Loucy (cell line): ENCODE measurements at regions not wholly inside any gene's neighbourhood (a gene's known extent, or its start where the extent isn't known, plus 50 kb on each side); places are given as distances from the start of the nearest gene placed in this dataset.

Experiments used
- CTCF ChIP-seq: fragments of 200-600 bp; sonication (generic); conservative IDR thresholded peaks from 2 replicates; pipeline ENCODE4 v1.5.1; 2014; ENCODE audit warnings: mild to moderate bottlenecking, antibody characterized with exemption, low read length
- EZH2phosphoT487 ChIP-seq: fragments of 200-600 bp; IDR thresholded peaks from 2 replicates; pipeline ENCODE4 v1.6.1; 2018; ENCODE audit warnings: antibody characterized with exemption, mild to moderate bottlenecking, moderate library complexity, borderline replicate concordance

DNA sequence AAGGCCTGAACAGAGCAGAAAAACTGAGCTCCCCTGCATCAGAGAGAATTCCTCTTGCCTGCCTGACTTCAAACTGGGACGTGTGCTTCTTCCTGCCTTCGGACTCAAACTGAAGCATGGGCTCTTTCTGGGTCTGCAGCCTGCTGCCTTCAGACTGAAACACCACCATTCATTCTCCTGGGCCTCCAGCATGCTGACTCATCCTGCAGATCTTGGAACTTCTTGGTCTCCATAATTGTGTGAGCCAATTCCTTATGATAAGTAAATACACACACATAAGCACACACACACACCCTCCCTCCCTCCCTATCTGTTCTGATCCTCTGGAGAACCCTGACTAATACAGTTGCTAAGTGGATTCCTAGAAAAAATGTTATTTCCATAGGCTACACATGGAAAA, 874.3 kb upstream of the EEF2KMT start:
- no peak for TF ChIP-seq CTCF
- no peak for TF ChIP-seq EZH2phosphoT487
